GM13976 (cell line): ENCODE measurements at regions not wholly inside any gene's neighbourhood (a gene's known extent, or its start where the extent isn't known, plus 50 kb on each side); places are given as distances from the start of the nearest gene placed in this dataset.

Experiments used
- DNase-seq: peaks from one replicate; pipeline ENCODE4 v3.0.0; 2012; ENCODE audit warnings: low spot score
- CTCF ChIP-seq: IDR thresholded peaks from 2 replicates; pipeline ENCODE4 v1.5.1; 2012; ENCODE audit warnings: borderline replicate concordance, mild to moderate bottlenecking; ENCODE audit not compliant: insufficient read depth; ENCODE audit errors: extremely low read depth, missing control alignments, control extremely low read depth
- in situ Hi-C: fragments of 300-500 bp; cut with MboI; formaldehyde crosslinking; loops from one replicate; pipeline ENCODE4 v1.12.0; 2022; ENCODE audit warnings: low sequenced_read_pairs, mixed read lengths, inconsistent platforms; ENCODE audit not compliant: unreplicated experiment

GRCh38 chr5:77832938-77833337, 56.8 kb upstream of the TBCA start:
- DNase-seq, result no peak
- in situ Hi-C loops, result no loop called here
- no peak for TF ChIP-seq CTCF

GRCh38 chr5:77832166-77832770, 56.1 kb upstream of the TBCA start:
- DNase-seq, result no peak
- in situ Hi-C loops, result no loop called here
- no peak for TF ChIP-seq CTCF

GRCh38 chr5:77828445-77828844, 52.3 kb upstream of the TBCA start:
- in situ Hi-C loops, result no loop called here
- no peak for DNase-seq
- no peak for TF ChIP-seq CTCF
